Ovary (tissue), 7 donors: ENCODE measurements at regions not wholly inside any gene's neighbourhood (a gene's known extent, or its start where the extent isn't known, plus 50 kb on each side); places are given as distances from the start of the nearest gene placed in this dataset.
"Not testable (repeated sequence)": the region's sequence is repeated elsewhere in the genome, so short reads cannot be mapped to it uniquely, and the experiment has no call there.

Source experiments
- DNase-seq, 5 donors: peaks; one replicate each; pipeline ENCODE4 v3.0.0-alpha.2; 2019 to 2020
- H3K27ac ChIP-seq, 2 donors: fragments of 200-600 bp; one replicate each; pipeline versions ENCODE4 v1.5.1 to v1.8.0; 2019 to 2022
- H3K27me3 ChIP-seq: fragments of 200-600 bp; one replicate; pipeline ENCODE4 v1.8.0; 2022
- H3K36me3 ChIP-seq: fragments of 200-600 bp; sonication (generic); one replicate; pipeline ENCODE4 v1.5.1; 2019
- H3K4me1 ChIP-seq: one replicate; pipeline ENCODE4 v1.8.1; 2013; ENCODE audit warnings: mild to moderate bottlenecking, moderate library complexity; ENCODE audit not compliant: insufficient read depth
- H3K4me3 ChIP-seq: fragments of 200-600 bp; sonication (generic); one replicate; pipeline ENCODE4 v1.5.1; 2017
- H3K9me3 ChIP-seq, 2 donors: fragments of 200-600 bp in 1 of 2; sonication (generic) in 1 of 2; one replicate each; pipeline versions ENCODE4 v1.5.1 to v1.8.1; 2013 to 2019; ENCODE audit warnings: mild to moderate bottlenecking in 1 of 2, moderate library complexity in 1 of 2
- CTCF ChIP-seq, 3 donors: fragments of 450-650 bp in 2 of 3; fragments of 200-600 bp in 1 of 3; IDR thresholded peaks; one replicate each; pipeline versions ENCODE4 v1.5.1 to v1.8.0; 2016 to 2022; ENCODE audit warnings: antibody characterized with exemption in 3 of 3, mild to moderate bottlenecking in 1 of 3
- EP300 ChIP-seq: sonication (generic); formaldehyde crosslinking; IDR thresholded peaks from one replicate; pipeline ENCODE4 v1.6.1; 2017; ENCODE audit warnings: antibody characterized with exemption
- POLR2A ChIP-seq: fragments of 450-650 bp; IDR thresholded peaks from one replicate; pipeline ENCODE4 v1.6.1; 2017; ENCODE audit warnings: antibody characterized with exemption, mild to moderate bottlenecking, moderate library complexity
- WGBS, 3 donors: extraction: QIAGEN DNeasy Blood & Tissue Kit in 1 of 3; methylation state at CpG; one replicate each; pipeline versions ENCODE4 v1.1.5 to v1.1.7; 2013 to 2017; 5-methylcytosine and 5-hydroxymethylcytosine counted together
- intact Hi-C, 4 donors: fragments of 100-400 bp; cut with DNase I; formaldehyde crosslinking; loops; one replicate each; pipeline versions ENCODE4 v1.11.0 to v1.15.1; 2022 to 2023
- donor health status: DM: no; HTN: no; CAD: no; lungs with moderate emphysema.
- donor health status: DM: no; HTN: no; CAD: no.
- donor health status: Bipolar disorder and iron deficiency.
- donor health status: DM: no; HTN: no; CAD: no.
- donor health status: DM: yes; HTN: yes; CAD: no.

- Histone ChIP-seq H3K4me3 (no peak overlapping the region), H3K9me3 (no peaks in the 10 kb centered on the region), H3K27ac (no peak overlapping the region), H3K36me3 (no peaks in the 10 kb centered on the region), H3K27me3 (no peaks in the 10 kb centered on the region), H3K4me1 (no peaks in the 10 kb centered on the region)
- no peak for TF ChIP-seq POLR2A
- peak; percentile 19 to 71 (median 60) for TF ChIP-seq CTCF (IDR thresholded peaks at IDR 0.05)
- WGBS, 3 donors: 19 to 22% (median 19%) methylated on average over 20 of the region's 20 CpGs
- DNase-seq: peak; percentile 18 to 62 (median 42)
- intact Hi-C loops: loop anchor here in 3 of 4 donors (2.0 to 10.0 kb wide), 4 partner anchors 97 to 881 kb away; no protein-coding TSS in a partner anchor
Measured at GRCh38 chr9:33623658-33624586, 99.9 kb downstream of the ANKRD18B start.

- not testable (repeated sequence) for H3K27me3 ChIP-seq, H3K27ac ChIP-seq, H3K4me1 ChIP-seq, H3K4me3 ChIP-seq, H3K9me3 ChIP-seq, H3K36me3 ChIP-seq, DNase-seq
- WGBS, 3 donors: 34 to 56% (median 41%) methylated on average over 1 of the region's 1 CpG
- intact Hi-C loops: loop anchor here in 1 of 4 donors (10.0 kb wide), 1 partner anchor 876 kb away; no protein-coding TSS in a partner anchor
Measured at GRCh38 chr9:33628318-33628717, 104.3 kb downstream of the ANKRD18B start.

- no peak for DNase-seq
- no peak for TF ChIP-seq CTCF (IDR thresholded peaks at IDR 0.05)
- no peak for TF ChIP-seq EP300
- no peak for TF ChIP-seq POLR2A
- WGBS, 3 donors: 64 to 68% (median 65%) methylated on average over 6 of the region's 6 CpGs
- no peaks in the 10 kb centered on the region for H3K9me3 ChIP-seq
- no peaks in the 10 kb centered on the region for H3K27me3 ChIP-seq
- H3K27ac ChIP-seq: no peak overlapping the region
- intact Hi-C loops: loop anchor here in 1 of 4 donors (10.0 kb wide), 1 partner anchor 876 kb away; no protein-coding TSS in a partner anchor
- H3K4me3 ChIP-seq: no peak overlapping the region
- H3K36me3 ChIP-seq: no peaks in the 10 kb centered on the region
- no peaks in the 10 kb centered on the region for H3K4me1 ChIP-seq
Measured at GRCh38 chr9:33628865-33629410, 104.9 kb downstream of the ANKRD18B start.

- no peaks in the 10 kb centered on the region for H3K9me3 ChIP-seq
- no peaks in the 10 kb centered on the region for H3K4me1 ChIP-seq
- H3K4me3 ChIP-seq: no peak overlapping the region
- no peak for DNase-seq
- intact Hi-C loops: no loop called here
- H3K36me3 ChIP-seq: no peaks in the 10 kb centered on the region
- TF ChIP-seq EP300: no peak
- no peak for TF ChIP-seq CTCF (IDR thresholded peaks at IDR 0.05)
- no peak for TF ChIP-seq POLR2A
- H3K27me3 ChIP-seq: no peaks in the 10 kb centered on the region
- no peak overlapping the region for H3K27ac ChIP-seq
- 68 to 83% (median 71%) methylated on average over 2 of the region's 2 CpGs for WGBS, 3 donors
Measured at GRCh38 chr9:33633636-33634035, 109.6 kb downstream of the ANKRD18B start.

- no peak for TF ChIP-seq CTCF (IDR thresholded peaks at IDR 0.05)
- no peak for TF ChIP-seq POLR2A
- TF ChIP-seq EP300: no peak
- intact Hi-C loops: no loop called here
- no peak for DNase-seq
- Histone ChIP-seq H3K9me3 (no peaks in the 10 kb centered on the region), H3K36me3 (no peaks in the 10 kb centered on the region), H3K4me3 (no peak overlapping the region), H3K27me3 (no peaks in the 10 kb centered on the region), H3K4me1 (no peaks in the 10 kb centered on the region), H3K27ac (no peak overlapping the region)
- 33 to 50% (median 41%) methylated on average over 8 of the region's 8 CpGs for WGBS, 3 donors
Measured at GRCh38 chr9:33637881-33638280, 113.8 kb downstream of the ANKRD18B start.
